Smooth muscle cell (in vitro differentiated cells): ENCODE measurements at regions not wholly inside any gene's neighbourhood (a gene's known extent, or its start where the extent isn't known, plus 50 kb on each side); places are given as distances from the start of the nearest gene placed in this dataset.
"Not testable (repeated sequence)": the region's sequence is repeated elsewhere in the genome, so short reads cannot be mapped to it uniquely, and the experiment has no call there.

ENCODE experiments used
- DNase-seq: peaks from one replicate; lab custom pipeline; 2025; ENCODE audit not compliant: unreplicated experiment; lab: John Stamatoyannopoulos, UW
- H2AFZ ChIP-seq: fragments of 200-600 bp; sonication (generic); 2 replicates; pipeline ENCODE4 v1.6.0; 2016; ENCODE audit warnings: antibody characterized with exemption, low read depth, mild to moderate bottlenecking
- H3F3A ChIP-seq: fragments of 200-600 bp; sonication (generic); 2 replicates; pipeline ENCODE4 v1.6.0; 2017; ENCODE audit warnings: antibody characterized with exemption, low read depth
- H3K27ac ChIP-seq: fragments of 200-600 bp; sonication (generic); 2 replicates; pipeline ENCODE4 v1.5.1; 2016; ENCODE audit warnings: low read depth, mild to moderate bottlenecking
- H3K27me3 ChIP-seq: fragments of 200-600 bp; sonication (generic); 2 replicates; pipeline ENCODE4 v1.6.1; 2016; ENCODE audit warnings: low read depth, mild to moderate bottlenecking
- H3K36me3 ChIP-seq: fragments of 200-600 bp; sonication (generic); 2 replicates; pipeline ENCODE4 v1.5.1; 2016; ENCODE audit warnings: low read depth
- H3K4me1 ChIP-seq: fragments of 200-600 bp; sonication (generic); 2 replicates; pipeline ENCODE4 v1.5.1; 2016; ENCODE audit warnings: low read depth
- H3K4me2 ChIP-seq: fragments of 200-600 bp; sonication (generic); 2 replicates; pipeline ENCODE4 v1.6.0; 2016; ENCODE audit warnings: mild to moderate bottlenecking
- H3K4me3 ChIP-seq: fragments of 200-600 bp; sonication (generic); 2 replicates; pipeline ENCODE4 v1.5.1; 2016; ENCODE audit warnings: mild to moderate bottlenecking
- H3K79me2 ChIP-seq: fragments of 200-600 bp; sonication (generic); 2 replicates; pipeline ENCODE4 v1.6.0; 2016; ENCODE audit warnings: low read depth, mild to moderate bottlenecking
- H3K9ac ChIP-seq: fragments of 200-600 bp; sonication (generic); 2 replicates; pipeline ENCODE4 v1.6.0; 2016; ENCODE audit warnings: low read depth
- H3K9me3 ChIP-seq: fragments of 200-600 bp; sonication (generic); replicated peaks from 2 replicates; pipeline ENCODE4 v1.5.1; 2016; ENCODE audit warnings: low read depth
- H4K20me1 ChIP-seq: fragments of 200-600 bp; sonication (generic); 2 replicates; pipeline ENCODE4 v1.6.0; 2016; ENCODE audit warnings: low read depth
- WGBS: methylation state at CpG from one replicate; pipeline ENCODE4 v1.1.7; 2016; ENCODE audit warnings: low lambda C conversion rate; 5-methylcytosine and 5-hydroxymethylcytosine counted together
- TF ChIP-seq, protein P1 (sequence below): fragments of 200-600 bp; sonication (generic); IDR thresholded peaks from 2 replicates; pipeline ENCODE4 v1.5.1; 2017; ENCODE audit warnings: borderline replicate concordance, mild to moderate bottlenecking, antibody characterized with exemption; ENCODE audit not compliant: insufficient read depth, poor library complexity, severe bottlenecking

DNA sequence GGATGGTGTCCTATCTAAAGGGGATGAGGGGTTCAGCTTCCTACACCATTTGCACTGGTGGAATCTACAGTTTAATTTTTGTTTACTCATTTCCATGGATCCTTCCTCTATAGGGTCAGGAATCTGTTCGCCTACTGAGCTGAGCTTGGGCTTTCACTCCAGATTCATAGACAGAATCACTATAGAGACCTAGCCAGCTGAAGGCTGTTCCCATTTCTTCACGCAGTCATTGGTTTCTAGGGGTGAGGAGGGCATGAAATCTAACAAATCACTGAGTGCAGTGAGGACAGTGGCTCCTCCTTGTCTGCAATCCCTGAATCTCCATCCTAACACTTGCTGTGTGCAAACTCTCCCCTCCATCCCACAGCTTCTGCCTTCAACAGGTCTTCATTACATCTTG lies 578.5 kb downstream of the TSN start:
- Histone ChIP-seq H3K27me3 (peaks cover 3% of the 10 kb centered on the region), H3K4me2 (no peak overlapping the region), H3K9ac (no peak overlapping the region), H3K79me2 (no peaks in the 10 kb centered on the region), H2AFZ (no peak overlapping the region), H3K9me3 (no peaks in the 10 kb centered on the region), H3K36me3 (no peaks in the 10 kb centered on the region), H3F3A (no peaks in the 10 kb centered on the region), H3K27ac (no peak overlapping the region), H3K4me1 (no peaks in the 10 kb centered on the region), H3K4me3 (no peak overlapping the region), H4K20me1 (no peaks in the 10 kb centered on the region)
- WGBS = 88% methylated on average over 2 of the region's 2 CpGs
- TF ChIP-seq, protein P1, sequence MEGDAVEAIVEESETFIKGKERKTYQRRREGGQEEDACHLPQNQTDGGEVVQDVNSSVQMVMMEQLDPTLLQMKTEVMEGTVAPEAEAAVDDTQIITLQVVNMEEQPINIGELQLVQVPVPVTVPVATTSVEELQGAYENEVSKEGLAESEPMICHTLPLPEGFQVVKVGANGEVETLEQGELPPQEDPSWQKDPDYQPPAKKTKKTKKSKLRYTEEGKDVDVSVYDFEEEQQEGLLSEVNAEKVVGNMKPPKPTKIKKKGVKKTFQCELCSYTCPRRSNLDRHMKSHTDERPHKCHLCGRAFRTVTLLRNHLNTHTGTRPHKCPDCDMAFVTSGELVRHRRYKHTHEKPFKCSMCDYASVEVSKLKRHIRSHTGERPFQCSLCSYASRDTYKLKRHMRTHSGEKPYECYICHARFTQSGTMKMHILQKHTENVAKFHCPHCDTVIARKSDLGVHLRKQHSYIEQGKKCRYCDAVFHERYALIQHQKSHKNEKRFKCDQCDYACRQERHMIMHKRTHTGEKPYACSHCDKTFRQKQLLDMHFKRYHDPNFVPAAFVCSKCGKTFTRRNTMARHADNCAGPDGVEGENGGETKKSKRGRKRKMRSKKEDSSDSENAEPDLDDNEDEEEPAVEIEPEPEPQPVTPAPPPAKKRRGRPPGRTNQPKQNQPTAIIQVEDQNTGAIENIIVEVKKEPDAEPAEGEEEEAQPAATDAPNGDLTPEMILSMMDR = no peak
- no peak for DNase-seq

DNA sequence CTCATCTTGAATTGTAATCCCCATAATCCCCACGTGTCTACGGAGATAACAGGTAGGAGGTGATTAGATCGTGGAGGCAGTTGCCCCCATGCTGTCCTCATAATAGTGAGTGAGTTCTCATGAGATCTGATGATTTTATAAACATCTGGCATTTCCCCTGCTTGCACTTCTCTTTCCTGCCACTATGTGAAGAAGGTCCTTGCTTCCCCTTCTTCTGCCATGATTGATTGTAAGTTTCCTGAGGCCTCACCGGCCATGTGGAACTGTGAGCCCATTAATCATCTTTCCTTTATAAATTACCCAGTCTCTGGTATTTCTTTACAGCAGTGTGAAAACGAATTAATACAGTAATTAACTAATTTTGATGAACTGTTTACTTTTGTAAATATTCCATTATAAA lies 582.5 kb downstream of the TSN start:
- Histone ChIP-seq H3K79me2 (no peaks in the 10 kb centered on the region), H3K27ac (no peak overlapping the region), H3K9me3 (no peaks in the 10 kb centered on the region), H3K4me2 (no peak overlapping the region), H3K36me3 (no peaks in the 10 kb centered on the region), H4K20me1 (no peaks in the 10 kb centered on the region), H3F3A (no peaks in the 10 kb centered on the region), H2AFZ (no peak overlapping the region), H3K9ac (no peak overlapping the region), H3K27me3 (no peaks in the 10 kb centered on the region), H3K4me1 (no peaks in the 10 kb centered on the region), H3K4me3 (no peak overlapping the region)
- TF ChIP-seq, protein P1 = no peak
- DNase-seq = no peak
- WGBS = 84% methylated on average over 5 of the region's 5 CpGs

DNA sequence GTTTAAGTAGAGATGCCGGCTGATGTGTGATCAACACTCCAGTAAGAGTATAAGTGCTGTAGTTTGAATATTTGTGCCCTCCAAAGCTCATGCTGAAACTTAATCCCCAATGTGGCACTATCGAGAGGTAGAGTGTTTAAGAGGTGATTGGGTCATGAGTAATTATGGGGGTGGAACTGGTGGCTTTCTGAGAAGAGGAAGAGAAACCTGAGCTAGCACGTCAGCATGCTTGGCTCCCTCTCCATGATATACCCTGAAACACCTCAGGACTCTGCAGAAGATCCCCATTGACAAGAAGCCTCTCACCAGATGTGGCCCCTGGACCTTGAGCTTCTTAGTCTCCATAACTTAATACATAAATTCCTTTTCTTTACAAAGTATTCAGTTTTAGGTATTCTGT lies 584.8 kb downstream of the TSN start:
- Histone ChIP-seq H2AFZ (no peak overlapping the region), H3K9ac (no peak overlapping the region), H3K79me2 (no peaks in the 10 kb centered on the region), H4K20me1 (no peaks in the 10 kb centered on the region), H3K27me3 (no peaks in the 10 kb centered on the region), H3K27ac (no peak overlapping the region), H3K4me3 (no peak overlapping the region), H3K4me1 (no peaks in the 10 kb centered on the region), H3K4me2 (no peak overlapping the region), H3F3A (no peaks in the 10 kb centered on the region), H3K9me3 (no peaks in the 10 kb centered on the region), H3K36me3 (no peaks in the 10 kb centered on the region)
- 76% methylated on average over 3 of the region's 3 CpGs for WGBS
- TF ChIP-seq, protein P1 = no peak
- DNase-seq = no peak

DNA sequence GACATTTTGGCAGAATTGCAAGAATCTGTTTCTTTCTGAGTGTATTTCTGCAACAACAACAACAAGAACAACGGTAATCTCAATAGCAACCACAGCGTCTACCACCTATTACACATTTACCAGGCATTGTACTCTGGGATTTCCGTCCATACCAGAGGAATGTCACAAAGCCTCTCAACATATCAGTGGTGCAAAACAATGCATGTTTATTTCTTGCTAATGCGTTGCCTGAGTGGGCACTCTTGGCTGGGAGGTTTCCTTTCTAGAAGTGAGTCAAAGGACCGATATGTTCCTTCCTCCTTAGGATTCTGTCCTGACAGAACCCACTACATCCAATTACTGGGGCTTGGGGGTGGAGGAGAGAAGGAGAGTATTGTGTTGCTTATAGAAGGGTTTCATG lies 585.6 kb downstream of the TSN start:
- H3K4me3 ChIP-seq = no peak overlapping the region
- H3K9ac ChIP-seq = no peak overlapping the region
- no peaks in the 10 kb centered on the region for H4K20me1 ChIP-seq
- DNase-seq = no peak
- 86% methylated on average over 5 of the region's 5 CpGs for WGBS
- H2AFZ ChIP-seq = no peak overlapping the region
- no peak overlapping the region for H3K27ac ChIP-seq
- H3K4me1 ChIP-seq = no peaks in the 10 kb centered on the region
- no peaks in the 10 kb centered on the region for H3K9me3 ChIP-seq
- TF ChIP-seq, protein P1 = no peak
- H3K27me3 ChIP-seq = no peaks in the 10 kb centered on the region
- H3K4me2 ChIP-seq = no peak overlapping the region
- no peaks in the 10 kb centered on the region for H3K36me3 ChIP-seq
- no peaks in the 10 kb centered on the region for H3F3A ChIP-seq
- H3K79me2 ChIP-seq = no peaks in the 10 kb centered on the region

DNA sequence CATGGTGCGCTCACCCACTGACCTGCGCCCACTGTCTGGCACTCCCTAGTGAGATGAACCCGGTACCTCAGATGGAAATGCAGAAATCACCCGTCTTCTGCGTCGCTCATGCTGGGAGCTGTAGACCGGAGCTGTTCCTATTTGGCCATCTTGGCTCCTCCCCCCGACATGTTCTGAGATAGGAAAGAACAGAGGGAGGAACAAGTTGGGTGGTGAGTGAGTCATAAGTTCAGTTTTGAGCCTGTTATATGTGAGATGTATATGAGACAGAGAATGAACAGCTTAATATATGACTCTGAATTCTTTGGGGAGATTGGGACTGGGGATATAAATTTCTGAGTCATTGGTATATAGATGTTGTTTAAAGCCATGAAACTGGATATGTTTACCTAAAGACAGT lies 596.7 kb downstream of the TSN start:
- DNase-seq, H3F3A ChIP-seq, H3K79me2 ChIP-seq, H3K9me3 ChIP-seq, H3K9ac ChIP-seq, H2AFZ ChIP-seq, H3K4me2 ChIP-seq, H3K36me3 ChIP-seq, H3K4me3 ChIP-seq, H3K27me3 ChIP-seq, H4K20me1 ChIP-seq, H3K4me1 ChIP-seq, H3K27ac ChIP-seq: not testable (repeated sequence)
- WGBS = 80% methylated on average over 8 of the region's 8 CpGs
